ENCODE measurements at regions not wholly inside any gene's neighbourhood (a gene's known extent, or its start where the extent isn't known, plus 50 kb on each side); places are given as distances from the start of the nearest gene placed in this dataset.

- DNase-seq: no peak
- no peak for TF ChIP-seq GATA1 (IDR thresholded peaks at IDR 0.05; ENCODE audit: low read depth, low read length)
- no peak for TF ChIP-seq POLR2A (IDR thresholded peaks at IDR 0.05; ENCODE audit: low read length)
These were observed 499.2 kb downstream of the PLPP3 start for GRCh38 chr1:56080123-56080522.

- no peak for DNase-seq
- TF ChIP-seq POLR2A (IDR thresholded peaks at IDR 0.05; ENCODE audit: low read length): no peak
- TF ChIP-seq GATA1 (IDR thresholded peaks at IDR 0.05; ENCODE audit: low read depth, low read length): no peak
These were observed 500.0 kb downstream of the PLPP3 start for GRCh38 chr1:56079391-56079790.

DNA sequence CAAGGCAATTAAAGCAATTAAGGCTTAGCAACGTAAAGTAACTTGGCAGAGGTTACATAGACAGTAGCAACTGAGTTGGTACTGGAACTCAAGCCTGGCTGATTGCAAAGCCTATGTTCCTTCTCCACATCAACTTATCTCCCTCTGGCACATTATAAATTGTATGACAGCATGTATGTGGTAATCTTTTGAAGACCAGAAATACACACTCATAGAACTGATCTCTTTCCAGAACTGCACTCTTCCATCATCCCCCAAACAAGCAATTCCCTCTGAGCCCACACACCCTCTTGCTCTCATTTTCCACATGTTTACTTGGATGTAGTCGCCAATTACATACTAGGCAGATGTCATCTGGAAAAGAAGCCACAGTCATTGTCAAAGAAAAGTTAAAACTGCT is 502.2 kb downstream of the PLPP3 start:
- DNase-seq: no peak
- no peak for TF ChIP-seq GATA1 (IDR thresholded peaks at IDR 0.05; ENCODE audit: low read depth, low read length)
- TF ChIP-seq POLR2A (IDR thresholded peaks at IDR 0.05; ENCODE audit: low read length): no peak

DNA sequence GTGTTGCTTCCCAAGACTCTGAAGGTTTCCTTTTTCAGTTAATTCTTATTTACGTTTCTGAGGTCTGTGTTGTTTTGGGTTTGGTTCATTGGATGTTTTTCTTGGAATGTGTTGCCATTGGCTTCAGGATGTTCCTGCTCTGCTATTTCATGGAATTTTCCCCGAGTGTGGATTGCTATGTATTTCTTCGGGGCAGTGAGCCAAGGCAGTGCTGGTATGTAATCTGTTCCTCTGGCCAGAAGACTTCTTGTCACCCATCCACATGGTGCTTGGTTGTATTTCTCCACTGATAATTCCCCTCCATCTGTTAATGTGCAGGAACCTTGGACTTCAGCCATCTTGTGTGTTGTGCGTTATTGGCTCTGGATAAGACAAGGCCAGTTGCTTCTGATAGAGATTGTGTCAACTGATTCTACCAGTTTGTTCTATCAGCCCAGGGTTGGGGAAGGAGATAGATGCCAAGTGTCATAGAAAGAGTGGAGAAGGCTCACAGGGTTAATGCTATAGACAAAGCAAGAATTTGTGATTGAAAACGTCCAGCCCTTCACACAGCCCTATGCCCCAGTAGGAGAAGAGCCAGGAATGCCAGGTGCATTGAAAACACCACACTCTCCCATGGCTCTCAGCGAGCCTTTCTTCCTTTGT is 505.2 kb downstream of the PLPP3 start:
- peak in 1 of 2 experiments; percentile 39 for DNase-seq
- TF ChIP-seq POLR2A (IDR thresholded peaks at IDR 0.05; ENCODE audit: low read length) (no peak), GATA1 (IDR thresholded peaks at IDR 0.05; ENCODE audit: low read depth, low read length) (no peak)

- DNase-seq: no peak
- TF ChIP-seq POLR2A (IDR thresholded peaks at IDR 0.05; ENCODE audit: low read length) (no peak), GATA1 (IDR thresholded peaks at IDR 0.05; ENCODE audit: low read depth, low read length) (no peak)
These were observed 505.8 kb downstream of the PLPP3 start for GRCh38 chr1:56073614-56074006.

DNA sequence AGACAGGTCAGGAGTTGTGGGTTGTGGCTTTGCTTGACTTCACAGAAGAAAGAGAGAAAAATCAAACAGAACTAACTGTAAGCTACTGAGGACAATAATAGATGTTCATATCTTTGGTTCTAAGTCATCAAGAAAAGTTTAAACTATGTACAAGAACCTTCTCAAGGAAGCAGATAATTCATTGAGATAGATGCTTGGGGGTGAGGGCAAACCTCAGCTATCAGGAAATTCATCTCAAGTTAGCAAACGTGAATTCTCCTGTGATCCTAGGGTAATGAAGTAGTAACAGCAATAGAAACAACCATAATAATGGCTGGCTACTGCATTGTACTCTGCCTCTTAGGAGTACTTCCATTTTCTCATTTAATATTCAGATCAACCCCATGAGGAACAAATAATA is 506.2 kb downstream of the PLPP3 start:
- TF ChIP-seq GATA1 (IDR thresholded peaks at IDR 0.05; ENCODE audit: low read depth, low read length) (no peak), POLR2A (IDR thresholded peaks at IDR 0.05; ENCODE audit: low read length) (no peak)

GRCh38 chr1:56072310-56072709 is 507.1 kb downstream of the PLPP3 start:
- DNase-seq: no peak
- TF ChIP-seq POLR2A (IDR thresholded peaks at IDR 0.05; ENCODE audit: low read length) (no peak), GATA1 (IDR thresholded peaks at IDR 0.05; ENCODE audit: low read depth, low read length) (no peak)

More for the DNA sequence above, 506.2 kb downstream of the PLPP3 start:
- no peak for DNase-seq

DNA sequence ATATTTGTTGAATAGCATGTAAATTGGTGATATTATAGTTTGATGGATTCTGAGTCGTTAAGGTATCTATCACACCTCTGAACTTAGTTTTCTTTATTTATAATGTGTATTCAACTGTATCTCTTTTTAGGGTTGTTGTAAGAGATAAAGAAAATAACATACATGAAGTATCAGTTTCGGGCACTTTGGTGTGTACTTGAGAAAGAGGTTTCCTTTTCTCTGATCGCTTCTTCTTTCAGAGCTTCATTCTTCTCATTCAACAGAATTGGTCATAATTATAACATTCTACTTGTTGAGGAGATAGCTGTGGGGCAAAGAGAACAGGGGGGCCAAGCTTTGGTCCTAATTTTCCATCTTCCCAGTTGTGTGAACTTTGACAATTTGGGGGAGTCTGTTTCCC is 508.0 kb downstream of the PLPP3 start:
- no peak for DNase-seq
- TF ChIP-seq GATA1 (IDR thresholded peaks at IDR 0.05; ENCODE audit: low read depth, low read length) (no peak), POLR2A (IDR thresholded peaks at IDR 0.05; ENCODE audit: low read length) (no peak)

GRCh38 chr1:56070601-56071000 is 508.8 kb downstream of the PLPP3 start:
- TF ChIP-seq POLR2A (IDR thresholded peaks at IDR 0.05; ENCODE audit: low read length) (no peak), GATA1 (IDR thresholded peaks at IDR 0.05; ENCODE audit: low read depth, low read length) (no peak)
- no peak for DNase-seq

- no peak for DNase-seq
These were observed 509.5 kb downstream of the PLPP3 start for GRCh38 chr1:56069824-56070223.

DNA sequence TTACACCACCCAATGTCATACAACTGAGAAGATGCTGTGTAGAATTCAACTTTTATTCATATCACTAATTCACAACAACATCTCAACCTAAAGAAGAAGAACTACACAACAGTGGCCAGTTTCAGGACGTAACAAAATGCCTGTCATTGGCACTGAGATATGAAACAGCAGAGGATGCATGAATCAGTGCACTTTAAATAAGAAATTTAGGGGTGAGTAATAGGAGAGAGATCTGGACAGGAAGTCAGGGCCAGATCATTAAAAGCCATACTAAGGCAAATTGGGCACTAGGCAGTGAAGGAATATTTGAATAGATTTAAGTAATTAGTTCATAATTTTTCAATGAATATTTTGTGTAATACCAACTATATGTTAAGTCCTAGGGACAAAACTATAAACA is 510.5 kb downstream of the PLPP3 start:
- TF ChIP-seq POLR2A (IDR thresholded peaks at IDR 0.05; ENCODE audit: low read length) (no peak), GATA1 (IDR thresholded peaks at IDR 0.05; ENCODE audit: low read depth, low read length) (no peak)
- no peak for DNase-seq

More at GRCh38 chr1:56069824-56070223, 509.5 kb downstream of the PLPP3 start:
- TF ChIP-seq GATA1 (IDR thresholded peaks at IDR 0.05; ENCODE audit: low read depth, low read length): no peak

DNA sequence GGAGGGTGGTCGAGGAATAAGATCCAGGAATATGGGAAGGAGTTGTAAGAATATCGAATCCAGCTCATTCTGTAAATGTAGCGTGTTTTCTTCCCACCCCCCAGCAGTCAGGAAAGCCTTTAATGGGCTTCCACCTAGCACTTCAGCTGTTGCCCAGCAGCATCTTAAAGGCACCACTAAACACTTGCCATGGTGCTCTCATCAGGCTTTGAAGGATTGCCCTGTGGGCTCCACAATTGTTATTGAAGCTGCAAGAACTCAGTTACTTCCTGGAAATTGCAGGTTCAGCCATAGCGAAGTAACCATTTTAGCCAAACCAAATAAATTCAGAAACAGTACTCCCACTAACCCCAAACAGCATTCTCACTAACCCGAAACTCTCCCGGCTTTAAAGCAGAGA is 511.2 kb downstream of the PLPP3 start:
- no peak for DNase-seq
- no peak for TF ChIP-seq GATA1 (IDR thresholded peaks at IDR 0.05; ENCODE audit: low read depth, low read length)
- no peak for TF ChIP-seq POLR2A (IDR thresholded peaks at IDR 0.05; ENCODE audit: low read length)

DNA sequence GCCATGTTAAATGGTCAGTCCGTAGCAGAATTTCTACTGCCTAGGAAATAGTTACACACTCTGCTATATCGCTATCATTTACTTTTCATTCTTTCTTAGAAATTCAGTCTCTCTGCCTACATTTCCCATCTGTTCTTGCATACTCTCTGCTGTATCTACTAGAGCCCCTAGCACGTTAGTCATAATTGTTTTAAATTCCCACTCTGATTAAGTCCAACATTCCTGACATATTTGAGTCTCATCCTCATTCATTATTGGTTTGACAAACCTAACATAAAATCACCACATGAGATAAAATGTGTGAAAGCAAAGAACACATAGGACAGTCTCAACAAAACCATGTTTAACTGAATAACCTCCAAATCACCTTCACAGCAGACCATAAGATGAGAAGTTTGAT is 513.6 kb downstream of the PLPP3 start:
- no peak for DNase-seq
- no peak for TF ChIP-seq GATA1 (IDR thresholded peaks at IDR 0.05; ENCODE audit: low read depth, low read length)
- TF ChIP-seq POLR2A (IDR thresholded peaks at IDR 0.05; ENCODE audit: low read length): no peak

DNA sequence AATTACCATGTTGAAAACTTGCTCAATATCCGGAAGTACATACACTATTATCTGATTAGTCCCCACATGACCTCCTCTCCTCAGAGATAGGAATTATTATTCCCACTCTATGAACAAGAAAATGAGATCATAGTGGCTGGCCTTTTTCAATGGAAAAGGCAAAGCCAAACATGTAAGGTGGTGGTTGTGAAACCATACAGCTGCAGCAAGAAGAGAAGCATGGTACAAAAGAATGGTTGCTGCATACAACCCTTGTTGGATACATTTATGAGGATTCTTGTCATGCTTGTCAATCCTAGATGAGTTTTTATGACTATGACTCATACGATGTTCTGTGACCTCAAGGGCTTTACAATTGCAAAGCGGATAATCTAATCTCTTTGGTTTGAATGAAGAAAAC is 514.7 kb downstream of the PLPP3 start:
- DNase-seq: no peak
- TF ChIP-seq POLR2A (IDR thresholded peaks at IDR 0.05; ENCODE audit: low read length) (no peak), GATA1 (IDR thresholded peaks at IDR 0.05; ENCODE audit: low read depth, low read length) (no peak)

- no peak for DNase-seq
- TF ChIP-seq POLR2A (IDR thresholded peaks at IDR 0.05; ENCODE audit: low read length) (no peak), GATA1 (IDR thresholded peaks at IDR 0.05; ENCODE audit: low read depth, low read length) (no peak)
These were observed 515.9 kb downstream of the PLPP3 start for GRCh38 chr1:56063461-56063860.

DNA sequence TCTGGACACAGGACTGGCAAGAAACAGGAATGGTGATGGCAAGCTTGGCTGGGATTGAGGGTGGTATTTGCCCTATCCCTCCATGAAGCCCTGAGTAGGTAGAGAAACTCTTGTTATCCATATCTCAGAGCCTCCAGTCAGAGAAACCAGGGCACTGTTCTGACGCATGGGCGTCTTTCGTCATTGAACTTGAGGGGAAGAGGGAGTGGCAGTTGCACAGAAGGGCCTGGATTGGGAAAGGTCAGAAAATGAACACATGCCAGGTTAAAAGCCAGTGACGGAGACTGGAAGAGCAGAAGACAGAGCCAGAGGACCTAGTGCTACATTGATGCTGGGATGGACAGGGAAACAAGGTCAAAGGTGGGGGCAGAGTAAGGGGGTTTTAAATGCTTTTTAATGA is 516.7 kb downstream of the PLPP3 start:
- no peak for TF ChIP-seq GATA1 (IDR thresholded peaks at IDR 0.05; ENCODE audit: low read depth, low read length)
- TF ChIP-seq POLR2A (IDR thresholded peaks at IDR 0.05; ENCODE audit: low read length): no peak
- no peak for DNase-seq

Data from erythroblast (primary cell).